ENCODE measurements at regions not wholly inside any gene's neighbourhood (a gene's known extent, or its start where the extent isn't known, plus 50 kb on each side); places are given as distances from the start of the nearest gene placed in this dataset.
"Not testable (repeated sequence)": the region's sequence is repeated elsewhere in the genome, so short reads cannot be mapped to it uniquely, and the experiment has no call there.

GRCh38 chr5:85397451-85397850 lies 1012.8 kb upstream of the EDIL3 start:
- TF ChIP-seq CTCF (IDR thresholded peaks at IDR 0.05) (no peak), EZH2phosphoT487 (IDR thresholded peaks at IDR 0.05) (no peak), EZH2 (IDR thresholded peaks at IDR 0.05) (no peak)
- no peaks in the 10 kb centered on the region for H4K20me1 ChIP-seq (ENCODE audit: low read depth)
- Mint-ChIP-seq H3K9me3 (no peaks in the 10 kb centered on the region), H3K36me3 (no peaks in the 10 kb centered on the region), H3K27me3 (ENCODE audit: insufficient read depth, low read depth) (no peaks in the 10 kb centered on the region), H3K4me3 (no peak overlapping the region), H3K27ac (no peak overlapping the region), H3K4me1 (no peaks in the 10 kb centered on the region)
- no peak overlapping the region for H2AFZ ChIP-seq (replicated peaks)
- H3K4me2 ChIP-seq, result no peak overlapping the region
- no peak overlapping the region for H3K9ac ChIP-seq
- no peaks in the 10 kb centered on the region for H3K79me2 ChIP-seq (ENCODE audit: low read depth)
- no peak overlapping the region for H3K27ac ChIP-seq
- H3K4me1 ChIP-seq, result no peaks in the 10 kb centered on the region
- no peak for DNase-seq (ENCODE audit: low spot score)
- no peaks in the 10 kb centered on the region for H3K36me3 ChIP-seq
- no peaks in the 10 kb centered on the region for H3K27me3 ChIP-seq
- H3K9me3 ChIP-seq (ENCODE audit: low read depth), result no peaks in the 10 kb centered on the region
- H3F3A ChIP-seq (ENCODE audit: low read depth), result no peaks in the 10 kb centered on the region
- H3K4me3 ChIP-seq, result no peak overlapping the region

GRCh38 chr5:85428426-85428934 lies 1043.8 kb upstream of the EDIL3 start:
- no peaks in the 10 kb centered on the region for H3K36me3 Mint-ChIP-seq
- no peak overlapping the region for H3K4me3 Mint-ChIP-seq
- Histone ChIP-seq H3K9ac (no peak overlapping the region), H3K36me3 (no peaks in the 10 kb centered on the region), H3K4me2 (no peak overlapping the region), H2AFZ (replicated peaks) (no peak overlapping the region), H3K79me2 (ENCODE audit: low read depth) (no peaks in the 10 kb centered on the region), H4K20me1 (ENCODE audit: low read depth) (no peaks in the 10 kb centered on the region), H3K27ac (no peak overlapping the region), H3K4me1 (no peaks in the 10 kb centered on the region), H3K27me3 (no peaks in the 10 kb centered on the region), H3K9me3 (ENCODE audit: low read depth) (no peaks in the 10 kb centered on the region), H3K4me3 (no peak overlapping the region), H3F3A (ENCODE audit: low read depth) (no peaks in the 10 kb centered on the region)
- H3K27ac Mint-ChIP-seq, result no peak overlapping the region
- no peaks in the 10 kb centered on the region for H3K27me3 Mint-ChIP-seq (ENCODE audit: insufficient read depth, low read depth)
- no peak for TF ChIP-seq EZH2 (IDR thresholded peaks at IDR 0.05)
- TF ChIP-seq CTCF (IDR thresholded peaks at IDR 0.05), result no peak
- no peak for TF ChIP-seq EZH2phosphoT487 (IDR thresholded peaks at IDR 0.05)
- H3K9me3 Mint-ChIP-seq, result peaks cover 7% of the 10 kb centered on the region
- H3K4me1 Mint-ChIP-seq, result no peaks in the 10 kb centered on the region
- no peak for DNase-seq (ENCODE audit: low spot score)

GRCh38 chr5:85431726-85432125 lies 1047.0 kb upstream of the EDIL3 start:
- not testable (repeated sequence) for H3K27ac ChIP-seq; H4K20me1 ChIP-seq (ENCODE audit: low read depth); H3K4me1 ChIP-seq; H2AFZ ChIP-seq (replicated peaks); H3K4me1 Mint-ChIP-seq; H3K4me3 Mint-ChIP-seq; H3K9me3 Mint-ChIP-seq; DNase-seq (ENCODE audit: low spot score); H3K27ac Mint-ChIP-seq; H3K27me3 Mint-ChIP-seq (ENCODE audit: insufficient read depth, low read depth); H3K9me3 ChIP-seq (ENCODE audit: low read depth); H3K36me3 ChIP-seq; H3K9ac ChIP-seq; H3K27me3 ChIP-seq; H3K36me3 Mint-ChIP-seq; H3F3A ChIP-seq (ENCODE audit: low read depth); H3K4me3 ChIP-seq; H3K4me2 ChIP-seq; H3K79me2 ChIP-seq (ENCODE audit: low read depth)

GRCh38 chr5:85441156-85441555 lies 1056.5 kb upstream of the EDIL3 start:
- Mint-ChIP-seq H3K9me3 (no peaks in the 10 kb centered on the region), H3K36me3 (no peaks in the 10 kb centered on the region), H3K27me3 (ENCODE audit: insufficient read depth, low read depth) (no peaks in the 10 kb centered on the region), H3K4me3 (no peak overlapping the region), H3K4me1 (no peaks in the 10 kb centered on the region), H3K27ac (no peak overlapping the region)
- no peak overlapping the region for H3K9ac ChIP-seq
- no peak for DNase-seq (ENCODE audit: low spot score)
- TF ChIP-seq EZH2 (IDR thresholded peaks at IDR 0.05) (no peak), CTCF (IDR thresholded peaks at IDR 0.05) (no peak), EZH2phosphoT487 (IDR thresholded peaks at IDR 0.05) (no peak)
- H2AFZ ChIP-seq (replicated peaks), result no peak overlapping the region
- no peak overlapping the region for H3K4me3 ChIP-seq
- no peak overlapping the region for H3K4me2 ChIP-seq
- H3F3A ChIP-seq (ENCODE audit: low read depth), result no peaks in the 10 kb centered on the region
- H3K4me1 ChIP-seq, result no peaks in the 10 kb centered on the region
- H3K27ac ChIP-seq, result no peak overlapping the region
- H3K27me3 ChIP-seq, result no peaks in the 10 kb centered on the region
- no peaks in the 10 kb centered on the region for H3K79me2 ChIP-seq (ENCODE audit: low read depth)
- no peaks in the 10 kb centered on the region for H4K20me1 ChIP-seq (ENCODE audit: low read depth)
- H3K9me3 ChIP-seq (ENCODE audit: low read depth), result no peaks in the 10 kb centered on the region
- no peaks in the 10 kb centered on the region for H3K36me3 ChIP-seq

Data from neural progenitor cell (in vitro differentiated cells).